OCI-LY3 (cell line): ENCODE measurements at regions not wholly inside any gene's neighbourhood (a gene's known extent, or its start where the extent isn't known, plus 50 kb on each side); places are given as distances from the start of the nearest gene placed in this dataset.

Experiments
- EZH2phosphoT487 ChIP-seq: fragments of 200-600 bp; shearing (Covaris generic); IDR thresholded peaks from 2 replicates; pipeline ENCODE4 v1.6.1; 2018; ENCODE audit warnings: antibody characterized with exemption, mixed run types, low read depth
- TF ChIP-seq, protein P1 (sequence below): fragments of 200-600, 300-600 bp; sonication (generic); IDR thresholded peaks from 2 replicates; pipeline ENCODE4 v1.5.1; 2014; ENCODE audit warnings: antibody characterized with exemption, low read length, low read depth

DNA sequence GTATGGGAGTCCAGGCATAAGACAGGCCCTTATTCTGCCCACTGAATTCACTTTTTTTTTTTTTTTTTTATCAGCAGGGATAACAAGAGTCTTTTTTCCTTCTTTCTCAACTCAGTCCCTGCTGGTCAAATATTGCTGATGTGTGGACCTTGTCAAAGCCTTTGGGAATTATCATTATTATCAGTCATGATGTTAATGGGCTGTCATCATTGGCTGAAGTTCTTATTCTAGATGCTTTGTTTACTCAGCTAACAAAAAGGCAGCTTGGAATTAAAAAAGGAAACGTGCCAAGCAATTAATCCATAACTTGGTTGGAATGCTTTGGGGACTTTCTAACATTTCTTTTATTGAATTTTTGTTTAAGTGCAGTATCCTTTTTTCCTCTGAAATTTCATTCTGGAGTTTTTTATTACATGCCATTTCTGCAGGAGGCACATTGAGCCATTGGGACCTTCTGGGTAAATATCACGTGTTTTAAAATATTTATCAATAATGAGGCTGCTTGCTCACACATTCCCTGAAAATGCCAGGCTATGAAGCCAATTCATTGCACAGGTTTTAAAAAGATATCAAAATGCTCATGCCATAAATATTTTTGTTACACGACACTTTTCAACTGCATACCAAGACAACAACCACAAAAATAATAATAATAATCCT, 246.3 kb downstream of the TXNL1 start:
- TF ChIP-seq, protein P1, sequence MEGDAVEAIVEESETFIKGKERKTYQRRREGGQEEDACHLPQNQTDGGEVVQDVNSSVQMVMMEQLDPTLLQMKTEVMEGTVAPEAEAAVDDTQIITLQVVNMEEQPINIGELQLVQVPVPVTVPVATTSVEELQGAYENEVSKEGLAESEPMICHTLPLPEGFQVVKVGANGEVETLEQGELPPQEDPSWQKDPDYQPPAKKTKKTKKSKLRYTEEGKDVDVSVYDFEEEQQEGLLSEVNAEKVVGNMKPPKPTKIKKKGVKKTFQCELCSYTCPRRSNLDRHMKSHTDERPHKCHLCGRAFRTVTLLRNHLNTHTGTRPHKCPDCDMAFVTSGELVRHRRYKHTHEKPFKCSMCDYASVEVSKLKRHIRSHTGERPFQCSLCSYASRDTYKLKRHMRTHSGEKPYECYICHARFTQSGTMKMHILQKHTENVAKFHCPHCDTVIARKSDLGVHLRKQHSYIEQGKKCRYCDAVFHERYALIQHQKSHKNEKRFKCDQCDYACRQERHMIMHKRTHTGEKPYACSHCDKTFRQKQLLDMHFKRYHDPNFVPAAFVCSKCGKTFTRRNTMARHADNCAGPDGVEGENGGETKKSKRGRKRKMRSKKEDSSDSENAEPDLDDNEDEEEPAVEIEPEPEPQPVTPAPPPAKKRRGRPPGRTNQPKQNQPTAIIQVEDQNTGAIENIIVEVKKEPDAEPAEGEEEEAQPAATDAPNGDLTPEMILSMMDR: no peak
- TF ChIP-seq EZH2phosphoT487: no peak
